ENCODE measurements at regions not wholly inside any gene's neighbourhood (a gene's known extent, or its start where the extent isn't known, plus 50 kb on each side); places are given as distances from the start of the nearest gene placed in this dataset.

DNA sequence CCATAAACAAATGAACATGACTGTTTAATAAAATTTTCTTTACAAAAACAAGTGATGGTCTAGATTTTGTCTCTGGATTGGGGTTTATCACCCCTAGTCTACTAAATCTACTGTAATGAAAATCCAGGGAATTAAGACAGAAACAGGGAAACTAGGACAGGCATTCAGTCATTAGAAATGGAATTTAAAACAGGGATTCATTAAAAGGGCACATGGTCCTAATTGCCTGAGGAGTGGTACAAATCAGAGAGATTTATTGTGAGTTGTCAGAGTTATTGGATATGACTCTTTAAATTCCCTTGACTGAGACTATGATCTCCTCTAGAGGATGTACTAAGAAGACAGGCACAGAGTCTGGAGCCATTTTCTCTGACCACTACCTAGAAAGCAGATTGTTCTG lies 670.9 kb upstream of the GCFC2 start:
- no peak overlapping the region for H3K4me3 ChIP-seq (ENCODE audit: low read length)
- no peak for DNase-seq (ENCODE audit: low read depth)
- TF ChIP-seq, protein P1, sequence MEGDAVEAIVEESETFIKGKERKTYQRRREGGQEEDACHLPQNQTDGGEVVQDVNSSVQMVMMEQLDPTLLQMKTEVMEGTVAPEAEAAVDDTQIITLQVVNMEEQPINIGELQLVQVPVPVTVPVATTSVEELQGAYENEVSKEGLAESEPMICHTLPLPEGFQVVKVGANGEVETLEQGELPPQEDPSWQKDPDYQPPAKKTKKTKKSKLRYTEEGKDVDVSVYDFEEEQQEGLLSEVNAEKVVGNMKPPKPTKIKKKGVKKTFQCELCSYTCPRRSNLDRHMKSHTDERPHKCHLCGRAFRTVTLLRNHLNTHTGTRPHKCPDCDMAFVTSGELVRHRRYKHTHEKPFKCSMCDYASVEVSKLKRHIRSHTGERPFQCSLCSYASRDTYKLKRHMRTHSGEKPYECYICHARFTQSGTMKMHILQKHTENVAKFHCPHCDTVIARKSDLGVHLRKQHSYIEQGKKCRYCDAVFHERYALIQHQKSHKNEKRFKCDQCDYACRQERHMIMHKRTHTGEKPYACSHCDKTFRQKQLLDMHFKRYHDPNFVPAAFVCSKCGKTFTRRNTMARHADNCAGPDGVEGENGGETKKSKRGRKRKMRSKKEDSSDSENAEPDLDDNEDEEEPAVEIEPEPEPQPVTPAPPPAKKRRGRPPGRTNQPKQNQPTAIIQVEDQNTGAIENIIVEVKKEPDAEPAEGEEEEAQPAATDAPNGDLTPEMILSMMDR (conservative IDR thresholded peaks at IDR 0.05; ENCODE audit: low read depth, low read length), result no peak

DNA sequence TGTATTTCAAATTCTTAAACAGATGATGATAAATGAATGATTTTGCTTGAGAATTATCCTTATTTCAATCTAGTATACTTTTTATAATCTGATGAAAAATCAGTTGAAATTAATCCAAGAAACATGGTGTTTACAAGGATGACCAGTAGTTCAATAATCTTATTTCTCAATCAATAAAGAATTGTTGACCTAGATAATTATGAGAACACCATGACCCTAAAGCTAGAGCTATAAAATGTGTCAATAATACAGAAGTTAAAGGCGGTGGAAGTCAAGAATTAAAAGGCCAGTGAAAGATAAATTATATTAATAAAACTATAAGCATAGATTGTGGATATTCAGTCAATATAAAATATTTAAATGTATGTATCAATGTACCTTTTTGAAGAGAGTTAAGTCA lies 667.4 kb upstream of the GCFC2 start:
- TF ChIP-seq, protein P1 (conservative IDR thresholded peaks at IDR 0.05; ENCODE audit: low read depth, low read length), result no peak
- DNase-seq (ENCODE audit: low read depth), result no peak
- H3K4me3 ChIP-seq (ENCODE audit: low read length), result no peak overlapping the region

DNA sequence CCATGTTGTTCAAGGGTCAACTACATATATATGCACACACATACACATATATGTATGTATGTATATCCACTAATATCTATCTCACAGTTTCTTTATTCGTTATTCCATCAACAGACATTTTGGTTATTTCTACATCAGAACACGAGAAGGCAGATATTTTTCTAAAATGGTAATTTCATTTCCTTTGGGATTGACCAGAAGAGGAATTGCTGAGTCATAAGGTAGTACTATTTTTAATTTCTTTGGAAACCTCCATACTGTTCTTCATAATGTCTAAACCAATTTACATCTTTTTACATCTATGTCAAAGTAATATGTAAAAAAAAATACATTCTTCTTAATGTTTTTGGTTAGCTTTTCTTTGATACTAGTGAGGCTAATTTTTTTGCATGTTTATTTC lies 630.7 kb upstream of the GCFC2 start:
- no peak overlapping the region for H3K4me3 ChIP-seq (ENCODE audit: low read length)
- DNase-seq (ENCODE audit: low read depth), result no peak
- TF ChIP-seq, protein P1 (conservative IDR thresholded peaks at IDR 0.05; ENCODE audit: low read depth, low read length), result no peak

DNA sequence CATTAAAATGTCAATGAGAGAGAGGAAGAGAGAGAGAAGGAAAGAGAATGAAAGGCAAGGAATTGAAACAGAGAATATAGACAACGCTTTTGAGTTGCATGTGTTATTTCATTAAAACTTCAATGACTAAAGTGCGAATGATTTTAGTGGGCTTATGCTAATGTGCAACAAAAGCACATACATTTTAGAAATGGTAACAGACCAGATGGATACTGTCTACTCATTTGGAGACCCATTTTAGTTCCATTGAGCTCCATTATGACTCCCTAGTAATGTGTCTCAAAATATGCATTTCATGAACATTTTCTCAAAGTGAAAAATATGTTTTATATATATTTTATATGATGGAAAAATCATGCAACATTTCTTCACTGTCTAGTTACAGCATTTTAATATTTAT lies 622.2 kb upstream of the GCFC2 start:
- DNase-seq (ENCODE audit: low read depth), result no peak
- TF ChIP-seq, protein P1 (conservative IDR thresholded peaks at IDR 0.05; ENCODE audit: low read depth, low read length), result no peak
- no peak overlapping the region for H3K4me3 ChIP-seq (ENCODE audit: low read length)

DNA sequence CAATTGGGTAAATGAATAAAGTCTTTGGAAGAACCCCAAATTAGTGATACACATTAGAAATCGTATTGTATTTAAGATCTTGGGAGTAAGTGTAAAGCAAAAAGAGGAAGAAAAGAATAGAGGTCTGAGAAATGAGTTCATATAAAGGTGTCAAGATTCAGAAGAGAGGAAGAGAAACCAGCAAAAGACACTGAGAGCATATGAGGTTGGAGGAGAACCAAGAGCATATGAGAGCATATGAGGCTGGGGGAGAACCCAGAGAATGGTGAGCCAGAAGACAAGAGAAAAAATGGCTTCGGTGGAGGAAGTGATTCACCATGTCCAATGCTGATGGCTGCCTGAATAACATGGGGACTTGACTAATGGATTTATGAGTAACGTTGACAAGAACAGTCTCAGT lies 620.1 kb upstream of the GCFC2 start:
- no peak overlapping the region for H3K4me3 ChIP-seq (ENCODE audit: low read length)
- TF ChIP-seq, protein P1 (conservative IDR thresholded peaks at IDR 0.05; ENCODE audit: low read depth, low read length), result no peak
- DNase-seq (ENCODE audit: low read depth), result no peak

DNA sequence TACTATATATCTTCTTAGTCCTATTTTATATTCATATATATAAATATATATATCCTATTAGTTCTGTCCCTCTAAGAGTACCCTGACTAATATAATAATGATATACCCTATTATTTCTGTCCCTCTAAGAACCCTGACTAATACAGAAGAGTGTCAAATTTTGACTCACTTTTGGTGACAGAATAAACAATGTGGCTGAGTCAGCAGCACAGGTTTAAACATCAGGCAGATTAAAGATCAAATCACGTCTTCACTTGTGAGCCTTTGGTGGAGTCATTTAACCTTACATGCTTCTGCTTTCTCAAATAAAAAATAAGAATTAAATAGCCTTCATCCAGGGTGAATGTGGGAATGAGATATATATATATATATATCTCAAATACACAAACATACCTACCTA lies 615.9 kb upstream of the GCFC2 start:
- TF ChIP-seq, protein P1 (conservative IDR thresholded peaks at IDR 0.05; ENCODE audit: low read depth, low read length), result no peak
- no peak for DNase-seq (ENCODE audit: low read depth)

DNA sequence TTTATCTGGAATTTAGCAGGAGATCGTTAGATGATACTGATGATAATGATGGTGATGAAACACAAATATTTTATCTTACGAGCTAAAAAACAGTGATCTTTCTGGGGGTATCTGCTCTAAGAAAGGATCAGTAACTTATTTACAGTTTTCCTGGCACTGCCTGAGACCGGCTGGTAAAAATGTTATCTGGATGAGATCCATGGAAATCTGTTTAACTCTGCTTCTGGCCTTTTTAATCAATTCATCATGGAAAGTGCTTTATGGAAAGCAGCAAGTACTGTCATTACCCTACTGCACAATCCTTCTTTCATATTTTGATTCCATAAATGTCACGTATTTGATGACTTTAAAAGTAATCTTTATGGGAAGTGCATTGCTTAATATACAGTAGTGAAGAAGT lies 612.7 kb upstream of the GCFC2 start:
- H3K4me3 ChIP-seq (ENCODE audit: low read length), result no peak overlapping the region
- DNase-seq (ENCODE audit: low read depth), result no peak
- TF ChIP-seq, protein P1 (conservative IDR thresholded peaks at IDR 0.05; ENCODE audit: low read depth, low read length), result no peak

More for the DNA sequence above, 615.9 kb upstream of the GCFC2 start:
- H3K4me3 ChIP-seq (ENCODE audit: low read length), result no peak overlapping the region
